GM19025 (cell line): ENCODE measurements at regions not wholly inside any gene's neighbourhood (a gene's known extent, or its start where the extent isn't known, plus 50 kb on each side); places are given as distances from the start of the nearest gene placed in this dataset.
"Not testable (repeated sequence)": the region's sequence is repeated elsewhere in the genome, so short reads cannot be mapped to it uniquely, and the experiment has no call there.

Source experiments
- ATAC-seq: cut with Tn5 transposase; IDR thresholded peaks from one replicate; pipeline ENCODE4 v1.9.1; 2021; ENCODE audit warnings: mild to moderate bottlenecking, low read depth, moderate library complexity; ENCODE audit not compliant: unreplicated experiment

DNA sequence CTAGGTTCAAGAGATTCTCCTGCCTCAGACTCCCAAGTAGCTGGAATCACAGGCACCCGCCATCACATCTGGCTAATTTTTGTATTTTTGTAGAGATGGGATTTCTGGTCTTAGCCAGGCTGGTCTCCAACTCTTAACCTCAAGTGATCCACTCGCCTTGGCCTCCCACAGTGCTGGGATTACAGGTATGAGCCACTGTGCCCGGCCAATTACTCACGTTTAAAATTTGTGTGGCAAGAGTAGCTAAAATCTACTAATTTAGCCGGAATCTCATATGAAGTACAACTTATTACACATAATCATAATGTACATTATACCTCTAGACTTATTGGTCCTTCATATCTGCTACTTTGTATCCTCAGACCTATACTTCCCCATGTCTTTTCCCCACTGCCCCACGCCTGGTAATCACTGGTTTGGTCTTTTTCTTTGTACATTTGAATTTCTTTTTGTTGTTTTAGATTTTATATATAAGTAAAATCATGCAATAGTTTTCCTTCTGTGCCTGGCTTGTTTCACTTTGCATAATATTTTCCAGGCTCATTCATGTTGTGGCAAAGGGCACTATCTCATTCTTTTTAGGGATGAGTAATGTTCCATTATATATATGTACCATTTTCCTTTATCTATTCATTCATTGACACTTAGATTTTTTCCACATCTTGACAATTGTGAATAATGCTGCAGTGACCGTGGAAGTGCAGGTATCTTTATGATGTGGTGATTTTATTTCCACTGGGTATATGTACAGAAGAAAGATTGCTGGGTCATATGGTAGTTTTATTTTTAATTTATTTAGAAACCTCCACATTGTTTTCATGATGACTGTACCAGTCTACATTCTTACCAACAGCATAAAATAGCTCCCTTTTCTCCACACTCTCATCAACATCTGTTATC lies 605.0 kb upstream of the CBLB start:
- ATAC-seq, result no peak

GRCh38 chr3:106482451-106482850 lies 613.6 kb upstream of the CBLB start:
- no peak for ATAC-seq

- no peak for ATAC-seq
These were observed 616.4 kb upstream of the CBLB start for GRCh38 chr3:106485217-106485616.

DNA sequence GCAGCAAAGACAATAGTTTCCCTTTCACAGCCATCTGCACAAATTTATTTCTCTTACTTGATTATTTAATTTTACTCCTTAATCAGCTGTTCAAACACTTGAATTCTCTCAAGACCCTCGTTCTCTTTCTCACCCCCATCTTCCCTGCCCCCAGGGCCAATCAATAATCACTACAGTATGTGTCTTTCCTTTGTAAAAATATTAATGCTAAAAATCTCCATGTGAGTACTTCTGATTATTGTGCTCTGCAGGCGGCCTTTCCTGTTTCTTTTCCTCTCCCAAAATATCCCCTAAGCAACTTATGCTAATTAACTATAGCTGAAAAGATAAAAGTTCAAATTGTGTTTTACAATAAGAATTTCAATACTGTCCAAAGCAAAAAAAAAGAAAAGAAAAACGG lies 617.0 kb upstream of the CBLB start:
- no peak for ATAC-seq

- ATAC-seq, result not testable (repeated sequence)
These were observed 618.3 kb upstream of the CBLB start for GRCh38 chr3:106486945-106487639.

DNA sequence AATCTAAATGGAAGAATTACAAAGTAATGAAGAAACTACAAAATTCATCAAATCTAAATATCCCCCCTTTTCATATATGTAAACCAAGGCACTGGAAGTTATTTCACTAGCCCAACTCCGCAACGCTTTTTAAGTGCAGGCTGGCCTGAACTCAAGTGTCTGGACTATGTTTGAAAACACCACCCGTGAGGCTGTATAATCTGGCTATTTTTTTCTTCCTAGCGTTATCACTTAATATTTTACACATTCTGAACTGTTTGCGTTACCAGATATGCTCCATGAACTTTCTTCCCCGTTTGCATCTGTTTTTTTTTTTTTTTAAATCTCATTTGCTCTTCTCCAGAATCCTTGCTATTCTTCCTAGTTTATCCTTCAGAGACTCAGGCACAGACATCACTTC lies 619.5 kb upstream of the CBLB start:
- no peak for ATAC-seq

- ATAC-seq, result no peak
These were observed 623.0 kb upstream of the CBLB start for GRCh38 chr3:106491796-106492195.

- ATAC-seq, result no peak
These were observed 639.6 kb upstream of the CBLB start for GRCh38 chr3:106508331-106508893.

- ATAC-seq, result no peak
These were observed 641.4 kb upstream of the CBLB start for GRCh38 chr3:106510206-106510605.

- ATAC-seq, result no peak
These were observed 644.0 kb upstream of the CBLB start for GRCh38 chr3:106512846-106513245.

- no peak for ATAC-seq
These were observed 645.6 kb upstream of the CBLB start for GRCh38 chr3:106514431-106514830.

GRCh38 chr3:106518516-106518915 lies 649.7 kb upstream of the CBLB start:
- ATAC-seq, result no peak

DNA sequence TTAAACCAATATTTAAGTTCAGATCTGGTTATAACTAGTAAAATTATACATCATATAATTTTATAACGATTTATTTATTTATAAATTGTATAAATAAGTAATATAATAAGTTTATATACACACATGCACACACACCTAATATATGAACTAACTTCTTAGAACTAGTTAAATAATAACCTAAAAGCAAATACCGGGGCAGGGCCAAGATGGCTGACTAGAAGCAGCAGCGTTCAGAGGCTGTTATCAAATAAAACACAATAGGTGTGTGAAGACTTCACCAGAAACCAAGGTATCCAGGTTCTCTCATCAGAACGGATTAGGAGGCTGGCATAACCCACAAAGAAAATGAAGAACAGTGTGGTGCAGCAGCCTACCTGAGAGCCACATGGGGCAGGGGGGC lies 653.6 kb upstream of the CBLB start:
- no peak for ATAC-seq

GRCh38 chr3:106528932-106529331 lies 660.1 kb upstream of the CBLB start:
- no peak for ATAC-seq

GRCh38 chr3:106529738-106530137 lies 660.9 kb upstream of the CBLB start:
- no peak for ATAC-seq

GRCh38 chr3:106530367-106530766 lies 661.6 kb upstream of the CBLB start:
- no peak for ATAC-seq

- ATAC-seq, result not testable (repeated sequence)
These were observed 663.0 kb upstream of the CBLB start for GRCh38 chr3:106531771-106532329.

DNA sequence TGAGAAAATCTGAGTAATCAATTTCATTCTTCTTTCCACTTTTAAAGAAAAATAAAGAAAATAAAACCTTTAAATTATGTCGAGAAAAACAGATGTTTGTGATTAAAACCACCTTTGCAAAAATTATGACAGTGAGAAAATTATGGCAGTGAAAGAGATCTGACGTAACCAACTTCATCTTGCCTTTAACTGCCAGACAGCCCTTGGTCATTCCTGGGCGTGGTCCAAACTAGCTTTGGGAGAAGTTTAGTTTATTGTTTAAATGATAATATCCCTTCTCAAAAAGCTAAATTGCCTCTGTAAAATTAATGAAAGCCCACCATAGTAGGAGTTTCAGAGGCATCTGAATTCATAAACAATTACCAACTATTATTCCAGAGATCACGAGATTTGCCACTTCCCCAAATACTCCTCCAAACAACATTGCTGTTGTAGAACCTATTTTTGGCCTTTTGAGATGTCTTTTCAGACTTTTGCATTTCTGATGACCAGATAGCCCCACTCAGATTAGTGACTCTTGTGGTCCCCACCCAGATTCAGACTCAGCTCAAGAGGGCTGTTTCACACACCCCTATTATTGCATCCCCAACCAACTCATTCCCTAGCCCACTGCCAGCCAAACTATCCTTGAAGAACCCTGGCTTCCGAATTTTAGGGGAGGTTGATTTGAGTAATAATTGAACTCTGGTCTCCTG lies 664.4 kb upstream of the CBLB start:
- ATAC-seq, result no peak

DNA sequence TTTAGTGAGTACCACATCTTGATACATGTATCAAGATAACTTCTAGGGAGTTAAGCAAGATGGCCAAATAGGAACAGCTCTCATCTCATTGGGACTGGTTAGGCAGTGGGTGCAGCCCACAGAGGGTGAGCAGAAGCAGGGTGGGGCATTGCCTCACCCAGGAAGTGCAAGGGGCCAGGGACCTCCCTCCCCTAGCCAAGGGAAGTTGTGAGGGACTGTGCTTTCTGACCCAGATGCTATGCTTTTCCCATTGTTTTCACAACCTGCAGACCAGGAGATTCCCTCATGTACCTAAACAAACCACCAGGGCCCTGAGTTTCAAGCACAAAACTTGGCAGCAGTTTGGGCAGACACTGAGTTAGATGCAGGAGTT lies 665.0 kb upstream of the CBLB start:
- ATAC-seq, result no peak

GRCh38 chr3:106534206-106534605 lies 665.4 kb upstream of the CBLB start:
- no peak for ATAC-seq

- no peak for ATAC-seq
These were observed 671.9 kb upstream of the CBLB start for GRCh38 chr3:106540743-106541142.
